Uterus (tissue), 3 donors: ENCODE measurements at regions not wholly inside any gene's neighbourhood (a gene's known extent, or its start where the extent isn't known, plus 50 kb on each side); places are given as distances from the start of the nearest gene placed in this dataset.

Experiments
- DNase-seq, 2 donors: peaks; one replicate each; pipeline ENCODE4 v3.0.0-alpha.2; 2019 to 2020
- H3K27ac ChIP-seq, 2 donors: fragments of 200-600 bp; sonication (generic); 1 replicate in 1 of 2; 2 replicates in 1 of 2; pipeline ENCODE4 v1.5.1; 2016 to 2018
- H3K27me3 ChIP-seq, 2 donors: fragments of 200-600 bp; sonication (generic); one replicate each; pipeline ENCODE4 v1.5.1; 2018 to 2019; ENCODE audit warnings: control low read depth in 1 of 2
- H3K36me3 ChIP-seq, 2 donors: fragments of 200-600 bp; sonication (generic); one replicate each; pipeline ENCODE4 v1.5.1; 2019; ENCODE audit warnings: control low read depth in 1 of 2
- H3K4me1 ChIP-seq, 2 donors: fragments of 200-600 bp; sonication (generic); one replicate each; pipeline ENCODE4 v1.5.1; 2018 to 2019; ENCODE audit warnings: control low read depth in 1 of 2
- H3K4me3 ChIP-seq, 2 donors: fragments of 200-600 bp; sonication (generic); 1 replicate in 1 of 2; 2 replicates in 1 of 2; pipeline ENCODE4 v1.5.1; 2018 to 2019; ENCODE audit warnings: mild to moderate bottlenecking in 1 of 2
- H3K9me3 ChIP-seq, 2 donors: fragments of 200-600 bp; sonication (generic); one replicate each; pipeline ENCODE4 v1.5.1; 2019; ENCODE audit warnings: control low read depth in 1 of 2
- CTCF ChIP-seq, 4 experiments: fragments of 200-600 bp in 2 of 4; fragments of 450-650 bp in 2 of 4; sonication (generic) in 2 of 4; IDR thresholded peaks; one replicate each; pipeline ENCODE4 v1.5.1; 2016 to 2019; ENCODE audit warnings: antibody characterized with exemption in 4 of 4, mild to moderate bottlenecking in 2 of 4, moderate library complexity in 1 of 4
- POLR2A ChIP-seq, 2 donors: fragments of 450-650 bp; IDR thresholded peaks; one replicate each; pipeline ENCODE4 v1.6.1; 2016; ENCODE audit warnings: antibody characterized with exemption in 2 of 2, mild to moderate bottlenecking in 1 of 2, moderate library complexity in 1 of 2
- intact Hi-C: fragments of 100-400 bp; cut with DNase I; formaldehyde crosslinking; loops from one replicate; pipeline ENCODE4 v1.15.1; 2023; ENCODE audit warnings: low total_unique reads
- donor health status: DM: yes; HTN: yes; CAD: no.

GRCh38 chr22:48228468-48228867 lies 1466.0 kb downstream of the TBC1D22A start:
- intact Hi-C loops = no loop called here
- Histone ChIP-seq H3K4me1 (no peaks in the 10 kb centered on the region), H3K27me3 (no peaks in the 10 kb centered on the region), H3K27ac (no peak overlapping the region), H3K4me3 (no peak overlapping the region), H3K36me3 (no peaks in the 10 kb centered on the region), H3K9me3 (peaks cover 0 to 8% of the 10 kb centered on the region in 2 donors)
- no peak for TF ChIP-seq CTCF (IDR thresholded peaks at IDR 0.05)
- TF ChIP-seq POLR2A (IDR thresholded peaks at IDR 0.05) = no peak
- no peak for DNase-seq

- intact Hi-C loops = no loop called here
Measured at GRCh38 chr22:48227341-48228018, 1465.0 kb downstream of the TBC1D22A start.

GRCh38 chr22:48226026-48227013 lies 1463.9 kb downstream of the TBC1D22A start:
- DNase-seq = no peak
- Histone ChIP-seq H3K9me3 (no peaks in the 10 kb centered on the region), H3K36me3 (no peaks in the 10 kb centered on the region), H3K27ac (no peak overlapping the region), H3K4me3 (no peak overlapping the region), H3K4me1 (no peaks in the 10 kb centered on the region), H3K27me3 (no peaks in the 10 kb centered on the region)
- TF ChIP-seq CTCF (IDR thresholded peaks at IDR 0.05) (no peak), POLR2A (IDR thresholded peaks at IDR 0.05) (no peak)
- intact Hi-C loops = no loop called here

More at GRCh38 chr22:48227341-48228018, 1465.0 kb downstream of the TBC1D22A start:
- Histone ChIP-seq H3K4me3 (no peak overlapping the region), H3K27ac (no peak overlapping the region), H3K27me3 (no peaks in the 10 kb centered on the region), H3K9me3 (peaks cover 0 to 5% of the 10 kb centered on the region in 2 donors), H3K4me1 (no peaks in the 10 kb centered on the region), H3K36me3 (no peaks in the 10 kb centered on the region)
- DNase-seq = no peak
- no peak for TF ChIP-seq CTCF (IDR thresholded peaks at IDR 0.05)

GRCh38 chr22:48224332-48224731 lies 1461.9 kb downstream of the TBC1D22A start:
- intact Hi-C loops = no loop called here
- Histone ChIP-seq H3K4me1 (no peaks in the 10 kb centered on the region), H3K36me3 (no peaks in the 10 kb centered on the region), H3K9me3 (no peaks in the 10 kb centered on the region), H3K27me3 (no peaks in the 10 kb centered on the region), H3K27ac (no peak overlapping the region), H3K4me3 (no peak overlapping the region)
- DNase-seq = no peak
- no peak for TF ChIP-seq CTCF (IDR thresholded peaks at IDR 0.05)
- no peak for TF ChIP-seq POLR2A (IDR thresholded peaks at IDR 0.05)
